ENCODE measurements at regions not wholly inside any gene's neighbourhood (a gene's known extent, or its start where the extent isn't known, plus 50 kb on each side); places are given as distances from the start of the nearest gene placed in this dataset.

DNA sequence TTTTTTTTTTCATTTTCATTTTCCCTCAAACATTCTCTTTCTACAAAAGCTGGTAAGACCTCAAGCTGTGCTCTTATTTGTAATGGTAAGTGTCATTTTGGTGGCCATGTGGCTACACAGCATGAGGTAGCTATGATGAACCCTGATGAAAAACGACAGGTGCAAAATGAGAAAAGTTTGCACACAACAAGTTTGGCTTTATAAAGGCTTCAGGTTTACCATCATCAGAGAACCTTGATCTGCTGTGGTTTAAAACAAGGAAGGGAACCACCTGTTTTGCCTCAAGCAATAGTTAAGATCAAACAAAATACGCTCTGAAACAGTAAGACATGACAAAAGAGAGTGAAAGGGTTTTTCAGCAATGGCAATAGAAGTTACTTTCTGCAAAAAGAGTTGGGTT is 1124.6 kb upstream of the ACO1 start:
- no peak overlapping the region for H3K4me3 ChIP-seq (ENCODE audit: low read depth, low read length)
- H3K36me3 ChIP-seq (ENCODE audit: control insufficient read depth in 2 of 2, insufficient read depth in 1 of 2, low read length in 2 of 2), result no peaks in the 10 kb centered on the region
- ChIA-PET CTCF (no interaction called here), POLR2A (no interaction called here)
- no peaks in the 10 kb centered on the region for H3K9me3 ChIP-seq (ENCODE audit: control insufficient read depth, insufficient read depth, low read depth, low read length)
- TF ChIP-seq ZNF248 (tag by site-specific recombination; IDR thresholded peaks at IDR 0.05), result no peak
- TF ChIP-seq ZNF600 (tag by site-specific recombination; IDR thresholded peaks at IDR 0.05), result no peak
- TF ChIP-seq GLIS2 (tag by site-specific recombination; IDR thresholded peaks at IDR 0.05), result no peak
- TF ChIP-seq, protein P1, sequence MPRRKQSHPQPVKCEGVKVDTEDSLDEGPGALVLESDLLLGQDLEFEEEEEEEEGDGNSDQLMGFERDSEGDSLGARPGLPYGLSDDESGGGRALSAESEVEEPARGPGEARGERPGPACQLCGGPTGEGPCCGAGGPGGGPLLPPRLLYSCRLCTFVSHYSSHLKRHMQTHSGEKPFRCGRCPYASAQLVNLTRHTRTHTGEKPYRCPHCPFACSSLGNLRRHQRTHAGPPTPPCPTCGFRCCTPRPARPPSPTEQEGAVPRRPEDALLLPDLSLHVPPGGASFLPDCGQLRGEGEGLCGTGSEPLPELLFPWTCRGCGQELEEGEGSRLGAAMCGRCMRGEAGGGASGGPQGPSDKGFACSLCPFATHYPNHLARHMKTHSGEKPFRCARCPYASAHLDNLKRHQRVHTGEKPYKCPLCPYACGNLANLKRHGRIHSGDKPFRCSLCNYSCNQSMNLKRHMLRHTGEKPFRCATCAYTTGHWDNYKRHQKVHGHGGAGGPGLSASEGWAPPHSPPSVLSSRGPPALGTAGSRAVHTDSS (tag by site-specific recombination; IDR thresholded peaks at IDR 0.05), result no peak
- TF ChIP-seq ZNF138 (tag by site-specific recombination; IDR thresholded peaks at IDR 0.05; ENCODE audit: borderline replicate concordance), result no peak
- no peak for TF ChIP-seq ZNF155 (tag by site-specific recombination; IDR thresholded peaks at IDR 0.05)
- TF ChIP-seq ZNF366 (tag by site-specific recombination; conservative IDR thresholded peaks at IDR 0.05), result no peak
- no peak for TF ChIP-seq ZNF560 (tag by site-specific recombination; IDR thresholded peaks at IDR 0.05; ENCODE audit: borderline replicate concordance)
- TF ChIP-seq, protein P2, sequence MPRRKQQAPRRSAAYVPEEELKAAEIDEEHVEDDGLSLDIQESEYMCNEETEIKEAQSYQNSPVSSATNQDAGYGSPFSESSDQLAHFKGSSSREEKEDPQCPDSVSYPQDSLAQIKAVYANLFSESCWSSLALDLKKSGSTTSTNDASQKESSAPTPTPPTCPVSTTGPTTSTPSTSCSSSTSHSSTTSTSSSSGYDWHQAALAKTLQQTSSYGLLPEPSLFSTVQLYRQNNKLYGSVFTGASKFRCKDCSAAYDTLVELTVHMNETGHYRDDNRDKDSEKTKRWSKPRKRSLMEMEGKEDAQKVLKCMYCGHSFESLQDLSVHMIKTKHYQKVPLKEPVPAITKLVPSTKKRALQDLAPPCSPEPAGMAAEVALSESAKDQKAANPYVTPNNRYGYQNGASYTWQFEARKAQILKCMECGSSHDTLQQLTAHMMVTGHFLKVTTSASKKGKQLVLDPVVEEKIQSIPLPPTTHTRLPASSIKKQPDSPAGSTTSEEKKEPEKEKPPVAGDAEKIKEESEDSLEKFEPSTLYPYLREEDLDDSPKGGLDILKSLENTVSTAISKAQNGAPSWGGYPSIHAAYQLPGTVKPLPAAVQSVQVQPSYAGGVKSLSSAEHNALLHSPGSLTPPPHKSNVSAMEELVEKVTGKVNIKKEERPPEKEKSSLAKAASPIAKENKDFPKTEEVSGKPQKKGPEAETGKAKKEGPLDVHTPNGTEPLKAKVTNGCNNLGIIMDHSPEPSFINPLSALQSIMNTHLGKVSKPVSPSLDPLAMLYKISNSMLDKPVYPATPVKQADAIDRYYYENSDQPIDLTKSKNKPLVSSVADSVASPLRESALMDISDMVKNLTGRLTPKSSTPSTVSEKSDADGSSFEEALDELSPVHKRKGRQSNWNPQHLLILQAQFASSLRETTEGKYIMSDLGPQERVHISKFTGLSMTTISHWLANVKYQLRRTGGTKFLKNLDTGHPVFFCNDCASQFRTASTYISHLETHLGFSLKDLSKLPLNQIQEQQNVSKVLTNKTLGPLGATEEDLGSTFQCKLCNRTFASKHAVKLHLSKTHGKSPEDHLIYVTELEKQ (tag by site-specific recombination; IDR thresholded peaks at IDR 0.05; ENCODE audit: borderline replicate concordance), result no peak
- TF ChIP-seq ZNF654 (tag by site-specific recombination; IDR thresholded peaks at IDR 0.05; ENCODE audit: low read depth), result no peak
- no peak for TF ChIP-seq ZNF544 (tag by site-specific recombination; IDR thresholded peaks at IDR 0.05)
- no peak for TF ChIP-seq ZNF121 (tag by site-specific recombination; IDR thresholded peaks at IDR 0.05)
- TF ChIP-seq, protein P3, sequence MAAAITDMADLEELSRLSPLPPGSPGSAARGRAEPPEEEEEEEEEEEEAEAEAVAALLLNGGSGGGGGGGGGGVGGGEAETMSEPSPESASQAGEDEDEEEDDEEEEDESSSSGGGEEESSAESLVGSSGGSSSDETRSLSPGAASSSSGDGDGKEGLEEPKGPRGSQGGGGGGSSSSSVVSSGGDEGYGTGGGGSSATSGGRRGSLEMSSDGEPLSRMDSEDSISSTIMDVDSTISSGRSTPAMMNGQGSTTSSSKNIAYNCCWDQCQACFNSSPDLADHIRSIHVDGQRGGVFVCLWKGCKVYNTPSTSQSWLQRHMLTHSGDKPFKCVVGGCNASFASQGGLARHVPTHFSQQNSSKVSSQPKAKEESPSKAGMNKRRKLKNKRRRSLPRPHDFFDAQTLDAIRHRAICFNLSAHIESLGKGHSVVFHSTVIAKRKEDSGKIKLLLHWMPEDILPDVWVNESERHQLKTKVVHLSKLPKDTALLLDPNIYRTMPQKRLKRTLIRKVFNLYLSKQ (tag by site-specific recombination; IDR thresholded peaks at IDR 0.05; ENCODE audit: borderline replicate concordance), result no peak
- TF ChIP-seq, protein P4, sequence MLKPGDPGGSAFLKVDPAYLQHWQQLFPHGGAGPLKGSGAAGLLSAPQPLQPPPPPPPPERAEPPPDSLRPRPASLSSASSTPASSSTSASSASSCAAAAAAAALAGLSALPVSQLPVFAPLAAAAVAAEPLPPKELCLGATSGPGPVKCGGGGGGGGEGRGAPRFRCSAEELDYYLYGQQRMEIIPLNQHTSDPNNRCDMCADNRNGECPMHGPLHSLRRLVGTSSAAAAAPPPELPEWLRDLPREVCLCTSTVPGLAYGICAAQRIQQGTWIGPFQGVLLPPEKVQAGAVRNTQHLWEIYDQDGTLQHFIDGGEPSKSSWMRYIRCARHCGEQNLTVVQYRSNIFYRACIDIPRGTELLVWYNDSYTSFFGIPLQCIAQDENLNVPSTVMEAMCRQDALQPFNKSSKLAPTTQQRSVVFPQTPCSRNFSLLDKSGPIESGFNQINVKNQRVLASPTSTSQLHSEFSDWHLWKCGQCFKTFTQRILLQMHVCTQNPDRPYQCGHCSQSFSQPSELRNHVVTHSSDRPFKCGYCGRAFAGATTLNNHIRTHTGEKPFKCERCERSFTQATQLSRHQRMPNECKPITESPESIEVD (tag by site-specific recombination; IDR thresholded peaks at IDR 0.05), result no peak
- TF ChIP-seq TCF7L2 (IDR thresholded peaks at IDR 0.05; ENCODE audit: borderline replicate concordance, low read depth, low read length), result no peak
- TF ChIP-seq MYNN (tag by site-specific recombination; IDR thresholded peaks at IDR 0.05; ENCODE audit: borderline replicate concordance), result no peak
- no peak for TF ChIP-seq ZNF76 (tag by site-specific recombination; IDR thresholded peaks at IDR 0.05; ENCODE audit: borderline replicate concordance, low read depth)
- no peak for TF ChIP-seq ZNF114 (tag by site-specific recombination; IDR thresholded peaks at IDR 0.05)
- TF ChIP-seq, protein P5, sequence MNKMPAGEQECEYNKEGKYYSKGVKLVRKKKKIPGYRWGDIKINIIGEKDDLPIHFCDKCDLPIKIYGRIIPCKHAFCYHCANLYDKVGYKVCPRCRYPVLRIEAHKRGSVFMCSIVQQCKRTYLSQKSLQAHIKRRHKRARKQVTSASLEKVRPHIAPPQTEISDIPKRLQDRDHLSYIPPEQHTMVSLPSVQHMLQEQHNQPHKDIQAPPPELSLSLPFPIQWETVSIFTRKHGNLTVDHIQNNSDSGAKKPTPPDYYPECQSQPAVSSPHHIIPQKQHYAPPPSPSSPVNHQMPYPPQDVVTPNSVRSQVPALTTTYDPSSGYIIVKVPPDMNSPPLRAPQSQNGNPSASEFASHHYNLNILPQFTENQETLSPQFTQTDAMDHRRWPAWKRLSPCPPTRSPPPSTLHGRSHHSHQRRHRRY (tag by site-specific recombination; IDR thresholded peaks at IDR 0.05), result no peak
- H3K4me1 ChIP-seq (ENCODE audit: control insufficient read depth, insufficient read depth, low read length), result no peaks in the 10 kb centered on the region
- H3K27ac ChIP-seq (ENCODE audit: extremely low read depth, low read depth, low read length), result no peak overlapping the region

Data from HEK293 (cell line).